ENCODE measurements at regions not wholly inside any gene's neighbourhood (a gene's known extent, or its start where the extent isn't known, plus 50 kb on each side); places are given as distances from the start of the nearest gene placed in this dataset.
"Not testable (repeated sequence)": the region's sequence is repeated elsewhere in the genome, so short reads cannot be mapped to it uniquely, and the experiment has no call there.

DNA sequence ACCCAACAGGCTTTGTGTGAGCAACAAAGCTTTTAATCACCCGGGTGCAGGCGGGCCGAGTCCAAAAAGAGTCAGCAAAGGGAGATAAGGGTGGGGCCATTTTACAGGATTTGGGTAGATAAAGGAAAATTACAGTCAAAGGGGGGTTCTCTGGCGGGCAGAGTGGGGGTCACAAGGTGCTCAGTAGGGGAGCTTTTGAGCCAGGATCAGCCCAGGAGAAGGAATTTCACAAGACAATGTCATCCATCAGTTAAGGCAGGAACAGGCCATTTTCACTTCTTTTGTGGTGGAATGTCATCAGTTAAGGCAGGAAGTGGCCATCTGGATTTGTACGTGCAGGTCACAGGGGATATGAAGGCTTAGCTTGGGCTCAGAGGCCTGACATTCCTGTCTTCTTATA is 736.1 kb downstream of the SI start:
- DNase-seq (ENCODE audit: low spot score); intact Hi-C loops (cut with DNase I): not testable (repeated sequence)

DNA sequence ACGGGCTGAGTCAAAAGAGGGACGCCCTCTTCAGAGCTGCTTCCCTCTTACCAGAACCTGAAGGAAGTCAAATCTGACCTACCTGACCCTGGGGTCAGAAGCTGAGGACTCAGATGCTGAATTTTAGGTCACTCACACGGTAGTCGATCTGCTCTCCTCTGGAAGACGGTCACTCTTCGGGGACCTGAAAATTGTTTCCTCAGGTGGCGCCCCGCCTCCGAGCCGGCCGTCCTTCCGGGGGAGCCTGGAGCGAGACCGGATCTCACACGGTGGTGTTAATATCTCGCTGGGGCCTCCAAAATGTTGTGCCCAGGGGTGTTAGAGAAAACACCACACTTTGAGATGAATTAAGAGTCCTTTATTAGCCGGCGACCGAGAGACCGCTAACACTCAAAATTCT is 737.2 kb downstream of the SI start:
- intact Hi-C loops (cut with DNase I) = no loop called here
- no peak for DNase-seq (ENCODE audit: low spot score)

- intact Hi-C loops (cut with DNase I) = no loop called here
- DNase-seq (ENCODE audit: low spot score) = no peak
Observed at GRCh38 chr3:164340273-164340672, 738.0 kb downstream of the SI start.

GRCh38 chr3:164332831-164333802 is 745.2 kb downstream of the SI start:
- DNase-seq (ENCODE audit: low spot score) = no peak
- intact Hi-C loops (cut with DNase I) = no loop called here

DNA sequence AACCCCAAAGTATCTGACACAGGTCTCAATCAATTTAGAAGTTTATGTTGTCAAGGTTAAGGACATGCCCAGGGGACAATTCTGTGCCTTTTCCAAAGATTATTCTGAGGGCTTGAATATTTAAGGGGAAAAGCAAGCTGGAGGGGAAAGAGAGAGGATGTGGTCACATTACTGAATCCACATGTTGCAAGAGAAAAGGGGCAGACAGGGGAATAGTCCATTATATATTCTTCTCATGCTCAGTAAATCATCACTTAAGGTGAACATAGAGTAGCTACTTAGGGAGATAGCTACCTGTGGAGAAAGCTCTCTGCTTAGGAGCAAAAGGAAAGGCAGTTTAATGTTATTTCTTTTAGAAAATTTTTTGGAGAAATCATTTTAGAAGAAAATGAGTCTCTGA is 751.6 kb downstream of the SI start:
- intact Hi-C loops (cut with DNase I) = no loop called here

GRCh38 chr3:164320962-164321361 is 757.3 kb downstream of the SI start:
- intact Hi-C loops (cut with DNase I) = no loop called here
- DNase-seq (ENCODE audit: low spot score) = no peak

More for the DNA sequence above, 751.6 kb downstream of the SI start:
- DNase-seq (ENCODE audit: low spot score) = no peak

DNA sequence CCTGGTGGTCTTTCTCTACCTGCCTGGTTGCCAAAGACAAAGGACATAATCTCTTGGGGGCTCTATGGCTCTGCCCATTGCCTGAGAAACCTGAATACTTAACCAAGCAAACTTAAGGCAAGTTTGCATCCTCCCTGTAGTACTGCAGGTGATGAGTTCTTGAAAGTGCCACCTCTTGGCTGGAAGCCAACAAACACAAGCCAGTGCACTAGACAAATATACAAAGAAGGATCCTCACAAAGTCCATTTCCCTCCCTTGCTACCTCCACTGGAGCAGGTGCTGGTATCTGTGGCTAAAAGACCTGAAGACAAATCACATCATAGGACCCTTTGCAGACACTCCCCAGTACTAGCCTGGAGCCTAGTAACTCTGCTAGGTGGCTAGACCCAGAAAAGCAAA is 772.3 kb downstream of the SI start:
- no peak for DNase-seq (ENCODE audit: low spot score)
- intact Hi-C loops (cut with DNase I) = no loop called here

DNA sequence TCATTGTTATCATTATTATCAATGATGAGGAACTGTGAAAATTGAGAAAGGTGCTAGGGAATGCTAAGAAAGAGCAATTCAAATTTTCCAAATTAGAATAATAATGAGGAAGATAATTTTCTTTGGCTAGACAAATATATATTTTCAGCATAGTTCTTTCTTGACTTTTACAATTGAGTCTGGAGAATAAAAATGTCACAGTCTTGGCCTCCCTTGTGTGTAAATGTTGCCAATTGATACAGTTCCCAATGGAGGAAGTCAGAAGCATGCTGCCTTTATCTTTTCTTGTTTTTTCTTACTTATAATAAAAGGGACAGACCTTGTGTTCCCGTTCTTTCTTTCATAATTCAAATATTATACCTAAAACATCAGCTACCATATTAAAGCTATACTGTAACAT is 774.4 kb downstream of the SI start:
- intact Hi-C loops (cut with DNase I) = no loop called here
- DNase-seq (ENCODE audit: low spot score) = no peak

GRCh38 chr3:164302622-164303021 is 775.7 kb downstream of the SI start:
- intact Hi-C loops (cut with DNase I) = no loop called here

DNA sequence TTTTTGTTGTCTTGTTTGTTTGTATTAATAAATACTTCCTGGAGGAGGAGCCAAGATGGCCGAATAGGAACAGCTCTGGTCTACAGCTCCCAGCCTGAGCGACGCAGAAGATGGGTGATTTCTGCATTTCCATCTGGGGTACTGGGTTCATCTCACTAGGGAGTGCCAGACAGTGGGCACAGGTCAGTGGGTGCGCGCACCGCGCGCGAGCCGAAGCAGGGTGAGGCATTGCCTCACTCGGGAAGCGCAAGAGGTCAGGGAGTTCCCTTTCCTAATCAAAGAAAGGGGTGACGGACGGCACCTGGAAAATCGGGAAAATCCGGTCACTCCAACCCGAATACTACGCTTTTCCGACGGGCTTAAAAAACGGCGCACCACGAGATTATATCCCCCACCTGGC is 786.8 kb downstream of the SI start:
- intact Hi-C loops (cut with DNase I); DNase-seq (ENCODE audit: low spot score): not testable (repeated sequence)

More at GRCh38 chr3:164302622-164303021, 775.7 kb downstream of the SI start:
- DNase-seq (ENCODE audit: low spot score) = no peak

DNA sequence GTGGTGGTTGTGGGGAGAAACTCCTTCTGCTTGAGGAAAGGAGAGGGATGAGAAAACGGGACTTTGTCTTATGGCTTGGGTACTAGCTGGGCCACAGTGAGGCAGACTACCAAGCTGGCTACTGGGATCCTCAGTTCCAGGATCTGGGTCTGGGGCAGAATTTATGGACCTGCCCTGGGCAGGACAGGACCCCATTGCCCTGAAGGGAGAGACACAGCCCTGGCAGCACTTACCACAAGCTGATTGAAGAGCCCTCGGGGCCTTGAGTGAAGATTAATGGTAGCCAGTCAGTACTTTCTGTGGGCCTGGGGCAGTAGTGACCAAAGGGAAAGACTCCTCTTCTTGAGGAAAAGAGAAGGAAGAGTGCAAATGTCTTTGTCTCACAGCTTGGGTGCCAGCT is 799.7 kb downstream of the SI start:
- intact Hi-C loops (cut with DNase I) = no loop called here
- DNase-seq (ENCODE audit: low spot score) = no peak

DNA sequence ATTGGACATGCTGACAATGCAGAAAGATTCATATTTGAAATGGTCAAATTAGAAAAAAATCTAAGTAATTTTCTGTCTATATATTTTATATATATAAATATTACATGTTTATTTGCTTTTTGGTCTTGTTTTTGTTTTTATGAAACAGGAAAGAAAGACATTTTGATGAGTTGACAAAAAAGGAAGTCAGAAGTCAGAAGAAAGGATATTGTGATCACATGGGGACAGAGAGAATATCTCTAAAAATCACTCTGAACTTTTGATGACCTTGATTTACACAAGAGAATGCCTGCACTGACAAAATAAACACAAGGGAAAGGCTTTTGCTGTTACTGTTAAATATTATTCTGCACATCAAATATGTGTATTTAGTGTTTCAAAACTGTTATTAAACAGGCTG is 811.2 kb downstream of the SI start:
- no peak for DNase-seq (ENCODE audit: low spot score)
- intact Hi-C loops (cut with DNase I) = no loop called here

GRCh38 chr3:164250923-164251322 is 827.4 kb downstream of the SI start:
- DNase-seq (ENCODE audit: low spot score) = no peak
- intact Hi-C loops (cut with DNase I) = no loop called here

- no peak for DNase-seq (ENCODE audit: low spot score)
- intact Hi-C loops (cut with DNase I) = no loop called here
Observed at GRCh38 chr3:164236851-164237250, 841.4 kb downstream of the SI start.

- DNase-seq (ENCODE audit: low spot score) = no peak
- intact Hi-C loops (cut with DNase I) = no loop called here
Observed at GRCh38 chr3:164235289-164236028, 842.8 kb downstream of the SI start.

DNA sequence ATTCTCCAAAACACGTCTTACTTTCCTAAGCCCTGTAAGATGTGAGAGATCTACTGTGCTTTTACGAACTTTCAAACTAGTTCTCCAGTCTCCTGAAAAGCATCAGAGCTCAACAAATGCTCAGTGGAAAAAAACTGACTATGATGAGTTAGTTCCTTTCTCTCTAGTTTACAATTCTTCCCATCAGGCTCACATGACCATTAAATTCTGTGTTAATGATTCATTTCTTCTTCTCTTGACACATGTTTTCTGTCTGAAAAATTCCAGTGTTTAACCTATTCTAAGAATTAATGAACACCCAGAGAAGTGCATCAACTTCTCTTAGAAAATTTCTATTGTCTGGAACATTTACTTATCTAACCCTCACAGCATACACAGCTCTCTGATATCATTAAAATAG is 844.3 kb downstream of the SI start:
- intact Hi-C loops (cut with DNase I) = no loop called here
- no peak for DNase-seq (ENCODE audit: low spot score)

DNA sequence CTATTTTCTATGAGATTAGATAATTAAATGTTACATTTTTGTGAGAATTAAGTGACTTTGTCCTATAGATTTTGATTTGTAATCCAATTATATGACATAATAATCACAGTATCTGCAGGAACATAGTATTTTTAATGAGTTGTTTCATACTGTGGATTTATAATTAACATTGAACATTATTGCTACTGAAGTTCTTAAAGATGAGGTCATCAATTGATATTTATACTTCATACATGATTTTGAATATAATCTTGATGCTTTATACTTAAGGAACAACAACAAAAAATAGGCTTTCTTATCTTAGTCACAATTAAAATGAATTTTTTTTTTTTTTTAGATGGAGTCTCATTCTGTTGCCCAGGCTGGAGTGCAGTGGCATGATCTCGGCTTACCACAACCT is 846.6 kb downstream of the SI start:
- DNase-seq (ENCODE audit: low spot score) = no peak
- intact Hi-C loops (cut with DNase I) = no loop called here

GRCh38 chr3:164230385-164231094 is 847.8 kb downstream of the SI start:
- DNase-seq (ENCODE audit: low spot score) = no peak
- intact Hi-C loops (cut with DNase I) = no loop called here

- DNase-seq (ENCODE audit: low spot score) = no peak
- intact Hi-C loops (cut with DNase I) = no loop called here
Observed at GRCh38 chr3:164224126-164224525, 854.2 kb downstream of the SI start.

- DNase-seq (ENCODE audit: low spot score) = no peak
- intact Hi-C loops (cut with DNase I) = no loop called here
Observed at GRCh38 chr3:164222197-164222596, 856.1 kb downstream of the SI start.

Measured in posterior vena cava (tissue), 2 donors.